Endothelial cell of umbilical vein (primary cell): ENCODE measurements at regions not wholly inside any gene's neighbourhood (a gene's known extent, or its start where the extent isn't known, plus 50 kb on each side); places are given as distances from the start of the nearest gene placed in this dataset.

ENCODE experiments used
- BruUV-seq: library from RNA; stranded (reverse); fragments of 400-500 nt; replicated peaks from 2 replicates; lab custom pipeline; 2021; lab: Mats Ljungman, UMichigan
- CTCF ChIA-PET: fragments of 300-600, 350-600 bp; sonication (Branson Sonifier 250); formaldehyde crosslinking; loops from one replicate; lab custom pipeline; 2021; ENCODE audit warnings: antibody characterized with exemption, inconsistent platforms; lab: Charles Lee
- POLR2A ChIA-PET: fragments of 300-600, 350-600 bp; sonication (Branson Sonifier 250); formaldehyde crosslinking; loops from one replicate; lab custom pipeline; 2021; ENCODE audit warnings: antibody characterized with exemption, inconsistent platforms; lab: Charles Lee
- DNase-seq: peaks from one replicate; pipeline ENCODE4 v3.0.0-alpha.2; 2011; ENCODE audit warnings: low read depth, low spot score
- FAIRE-seq: peaks from 2 replicates; lab custom pipeline; 2011; peaks lifted over from hg19 to GRCh38; lab: Jason Lieb, UNC
- H2AFZ ChIP-seq: 2 replicates; pipeline ENCODE4 v1.6.0; 2012; ENCODE audit warnings: low read depth, low read length, control low read depth, inconsistent platforms
- H3K27ac ChIP-seq: 2 replicates; pipeline ENCODE4 v1.5.1; 2011; ENCODE audit warnings: low read depth, mild to moderate bottlenecking, control low read depth, low read length, moderate library complexity; ENCODE audit not compliant: insufficient read depth
- H3K27me3 ChIP-seq, 2 experiments: 2 replicates each; pipeline versions ENCODE4 v1.6.0 to v1.6.1; 2011; ENCODE audit warnings: low read length in 2 of 2, mixed read lengths in 1 of 2; ENCODE audit not compliant: control insufficient read depth in 2 of 2, insufficient read depth in 2 of 2
- H3K36me3 ChIP-seq, 2 experiments: 2 replicates in 1 of 2; 3 replicates in 1 of 2; pipeline ENCODE4 v1.5.1; 2011; ENCODE audit warnings: low read length in 2 of 2, mild to moderate bottlenecking in 1 of 2, moderate library complexity in 1 of 2; ENCODE audit not compliant: control insufficient read depth in 2 of 2, insufficient read depth in 2 of 2; ENCODE audit errors: extremely low read depth in 1 of 2
- H3K4me1 ChIP-seq: 3 replicates; pipeline ENCODE4 v1.5.1; 2011; ENCODE audit warnings: mild to moderate bottlenecking, low read length; ENCODE audit not compliant: control insufficient read depth, insufficient read depth; ENCODE audit errors: extremely low read depth
- H3K4me2 ChIP-seq: 2 replicates; pipeline ENCODE4 v1.6.1; 2011; ENCODE audit warnings: low read length, control low read depth, mixed read lengths; ENCODE audit not compliant: insufficient read depth
- H3K4me3 ChIP-seq, 3 experiments: fragments of 200-600 bp in 1 of 3; sonication (generic), shearing (Covaris generic) in 1 of 3; replicated peaks in 1 of 3; 2 replicates each; pipeline ENCODE4 v1.5.1; 2011 to 2016; ENCODE audit warnings: control low read depth in 3 of 3, low read length in 3 of 3, mild to moderate bottlenecking in 2 of 3, inconsistent platforms in 1 of 3, low read depth in 1 of 3, moderate library complexity in 1 of 3; ENCODE audit not compliant: insufficient read depth in 1 of 3
- H3K79me2 ChIP-seq: 2 replicates; pipeline ENCODE4 v1.6.0; 2012; ENCODE audit warnings: low read length, inconsistent platforms; ENCODE audit not compliant: control insufficient read depth, insufficient read depth
- H3K9ac ChIP-seq: replicated peaks from 2 replicates; pipeline ENCODE3; 2011; ENCODE audit warnings: low read length, control low read depth; ENCODE audit not compliant: insufficient read depth; ENCODE audit errors: extremely low read depth
- H3K9me1 ChIP-seq: replicated peaks from 3 replicates; pipeline ENCODE4 v1.6.0; 2011; ENCODE audit warnings: mild to moderate bottlenecking, low read length; ENCODE audit not compliant: control insufficient read depth, insufficient read depth; ENCODE audit errors: extremely low read depth
- H3K9me3 ChIP-seq: replicated peaks from 2 replicates; pipeline ENCODE4 v1.5.1; 2012; ENCODE audit warnings: low read length, inconsistent platforms; ENCODE audit not compliant: control insufficient read depth, insufficient read depth
- H4K20me1 ChIP-seq: replicated peaks from 2 replicates; pipeline ENCODE3; 2011; ENCODE audit warnings: mild to moderate bottlenecking, low read length; ENCODE audit not compliant: control insufficient read depth, insufficient read depth; ENCODE audit errors: extremely low read depth
- EZH2 ChIP-seq: IDR thresholded peaks from 2 replicates; pipeline ENCODE4 v1.6.1; 2012; ENCODE audit warnings: borderline replicate concordance, low read depth, mild to moderate bottlenecking, moderate library complexity, low read length, inconsistent platforms; ENCODE audit not compliant: severe bottlenecking
- FOS ChIP-seq: IDR thresholded peaks from 2 replicates; pipeline ENCODE4 v1.6.1; 2011; ENCODE audit warnings: mild to moderate bottlenecking, low read length, moderate library complexity, borderline replicate concordance; ENCODE audit not compliant: insufficient read depth
- GATA2 ChIP-seq: IDR thresholded peaks from 2 replicates; pipeline ENCODE4 v1.7.0; 2011; ENCODE audit warnings: low read depth, mild to moderate bottlenecking, moderate library complexity, mixed read lengths, low read length; ENCODE audit not compliant: insufficient read length, insufficient read depth
- JUN ChIP-seq: IDR thresholded peaks from 2 replicates; pipeline ENCODE4 v1.6.1; 2011; ENCODE audit warnings: borderline replicate concordance, low read depth; ENCODE audit not compliant: insufficient read length, insufficient read depth
- MYC ChIP-seq: IDR thresholded peaks from one replicate; pipeline ENCODE4 v1.6.1; 2011; ENCODE audit warnings: mild to moderate bottlenecking, low read depth, low read length
- POLR2A ChIP-seq: IDR thresholded peaks from 2 replicates; pipeline ENCODE4 v1.6.1; 2012; ENCODE audit warnings: low read depth, mild to moderate bottlenecking, control low read depth, low read length
- POLR2AphosphoS5 ChIP-seq: IDR thresholded peaks from 2 replicates; pipeline ENCODE4 v1.6.1; 2012; ENCODE audit warnings: low read depth, mild to moderate bottlenecking, control low read depth, low read length, moderate library complexity; ENCODE audit not compliant: insufficient read depth
- dilution Hi-C: fragments of 300-500 bp; cut with MboI; formaldehyde crosslinking; loops from one replicate; pipeline ENCODE4 v1.15.0; 2019; ENCODE audit warnings: low sequenced_read_pairs; ENCODE audit not compliant: extremely low pct_ligation_motif_present
- intact Hi-C: fragments of 100-400 bp; cut with micrococcal nuclease; formaldehyde crosslinking; loops from one replicate; pipeline ENCODE4 v1.10.0; 2022
- TF ChIP-seq, protein P1 (sequence below): IDR thresholded peaks from 2 replicates; pipeline ENCODE4 v1.6.1; 2011; ENCODE audit not compliant: insufficient read depth, insufficient read length
- TF ChIP-seq, protein P2 (sequence below), 2 donors: IDR thresholded peaks; 1 replicate in 1 of 2; 2 replicates in 1 of 2; pipeline ENCODE4 v1.5.1; 2011; ENCODE audit warnings: low read length in 2 of 2, mild to moderate bottlenecking in 2 of 2, moderate library complexity in 2 of 2, control low read depth in 1 of 2, inconsistent platforms in 1 of 2, low read depth in 1 of 2; ENCODE audit not compliant: insufficient read depth in 1 of 2; ENCODE audit errors: extremely low read depth in 1 of 2

DNA sequence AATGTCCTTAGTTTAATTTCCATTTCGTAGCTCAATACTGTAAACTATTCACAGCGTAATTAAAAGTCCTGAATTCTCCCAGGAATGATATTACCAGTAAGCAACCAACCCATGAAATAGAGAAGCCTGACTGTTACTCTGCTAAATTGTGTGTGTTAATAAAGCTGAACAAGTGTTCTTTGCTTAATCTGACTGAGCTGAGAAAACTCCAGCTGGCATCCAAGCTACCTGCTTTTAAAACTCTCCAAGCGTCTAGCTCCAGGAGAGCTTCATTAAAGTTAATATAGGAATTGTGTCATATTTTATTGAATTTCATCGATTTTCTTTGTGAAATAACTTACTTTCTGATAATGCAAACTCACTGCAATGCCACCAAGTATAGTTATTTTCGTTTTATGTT is 524.4 kb downstream of the SLC16A7 start:
- Histone ChIP-seq H3K79me2 (no peaks in the 10 kb centered on the region), H3K27me3 (no peaks in the 10 kb centered on the region), H3K27ac (no peak overlapping the region), H3K4me3 (no peak overlapping the region), H3K4me2 (no peak overlapping the region), H2AFZ (no peak overlapping the region), H4K20me1 (no peaks in the 10 kb centered on the region), H3K4me1 (no peaks in the 10 kb centered on the region), H3K9me3 (no peaks in the 10 kb centered on the region), H3K36me3 (no peaks in the 10 kb centered on the region), H3K9me1 (no peaks in the 10 kb centered on the region), H3K9ac (no peak overlapping the region)
- dilution Hi-C loops (no loop called here), intact Hi-C loops (no loop called here)
- FAIRE-seq (no peak), DNase-seq (no peak)
- TF ChIP-seq, protein P1, sequence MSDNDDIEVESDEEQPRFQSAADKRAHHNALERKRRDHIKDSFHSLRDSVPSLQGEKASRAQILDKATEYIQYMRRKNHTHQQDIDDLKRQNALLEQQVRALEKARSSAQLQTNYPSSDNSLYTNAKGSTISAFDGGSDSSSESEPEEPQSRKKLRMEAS = no peak
- TF ChIP-seq EZH2 = no peak
- TF ChIP-seq MYC = no peak
- TF ChIP-seq POLR2AphosphoS5 = no peak
- TF ChIP-seq, protein P2, sequence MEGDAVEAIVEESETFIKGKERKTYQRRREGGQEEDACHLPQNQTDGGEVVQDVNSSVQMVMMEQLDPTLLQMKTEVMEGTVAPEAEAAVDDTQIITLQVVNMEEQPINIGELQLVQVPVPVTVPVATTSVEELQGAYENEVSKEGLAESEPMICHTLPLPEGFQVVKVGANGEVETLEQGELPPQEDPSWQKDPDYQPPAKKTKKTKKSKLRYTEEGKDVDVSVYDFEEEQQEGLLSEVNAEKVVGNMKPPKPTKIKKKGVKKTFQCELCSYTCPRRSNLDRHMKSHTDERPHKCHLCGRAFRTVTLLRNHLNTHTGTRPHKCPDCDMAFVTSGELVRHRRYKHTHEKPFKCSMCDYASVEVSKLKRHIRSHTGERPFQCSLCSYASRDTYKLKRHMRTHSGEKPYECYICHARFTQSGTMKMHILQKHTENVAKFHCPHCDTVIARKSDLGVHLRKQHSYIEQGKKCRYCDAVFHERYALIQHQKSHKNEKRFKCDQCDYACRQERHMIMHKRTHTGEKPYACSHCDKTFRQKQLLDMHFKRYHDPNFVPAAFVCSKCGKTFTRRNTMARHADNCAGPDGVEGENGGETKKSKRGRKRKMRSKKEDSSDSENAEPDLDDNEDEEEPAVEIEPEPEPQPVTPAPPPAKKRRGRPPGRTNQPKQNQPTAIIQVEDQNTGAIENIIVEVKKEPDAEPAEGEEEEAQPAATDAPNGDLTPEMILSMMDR (IDR thresholded peaks at IDR 0.05; ENCODE audit: extremely low read depth in 1 of 2, insufficient read depth in 1 of 2, low read depth in 1 of 2, low read length in 2 of 2) = no peak
- no peak for TF ChIP-seq GATA2
- no peak for TF ChIP-seq JUN
- no peak for TF ChIP-seq POLR2A
- no peak for TF ChIP-seq FOS
- CTCF ChIA-PET = interaction anchor here (0.9 to 2.4 kb wide), 10 partner anchors 12 to 716 kb away, joined by 3 to 14 read pairs (median 4); no protein-coding TSS in a partner anchor
- POLR2A ChIA-PET = no interaction called here
- BruUV-seq = no TSS peak
